ENCODE measurements at regions not wholly inside any gene's neighbourhood (a gene's known extent, or its start where the extent isn't known, plus 50 kb on each side); places are given as distances from the start of the nearest gene placed in this dataset.

GRCh38 chr21:25179116-25179515 is 428.2 kb downstream of the MRPL39 start:
- TF ChIP-seq CTCF (IDR thresholded peaks at IDR 0.05; ENCODE audit: low read depth, low read length) (no peak), EZH2phosphoT487 (IDR thresholded peaks at IDR 0.05; ENCODE audit: low read depth) (no peak)

Data from OCI-LY3 (cell line).